Activated naive CD4-positive, alpha-beta T cell treated with anti-CD3 and anti-CD28 coated beads, Interleukin-2, amount 50 U/mL, for 72 hours (primary cell): ENCODE measurements at regions not wholly inside any gene's neighbourhood (a gene's known extent, or its start where the extent isn't known, plus 50 kb on each side); places are given as distances from the start of the nearest gene placed in this dataset.

ENCODE experiments used
- ATAC-seq, 2 donors: fragments of 150-1000 bp; cut with Tn5 transposase; 2 replicates each; pipeline ENCODE4 v1.10.0; 2021; ENCODE audit warnings: mild to moderate bottlenecking in 2 of 2, moderate library complexity in 2 of 2
- DNase-seq, 2 donors: peaks; one replicate each; pipeline ENCODE4 v3.0.0; 2021 to 2022; ENCODE audit warnings: low spot score in 2 of 2
- H3K27ac Mint-ChIP-seq, 2 donors: one replicate each; pipeline ENCODE4 v1.8.0; 2022; ENCODE audit warnings: mild to moderate bottlenecking in 2 of 2, mixed read lengths in 2 of 2
- H3K36me3 Mint-ChIP-seq, 2 donors: one replicate each; pipeline ENCODE4 v1.8.0; 2022; ENCODE audit warnings: mixed read lengths in 2 of 2
- H3K9me3 Mint-ChIP-seq, 2 donors: one replicate each; pipeline ENCODE4 v1.8.0; 2022; ENCODE audit warnings: mixed read lengths in 2 of 2

- H3K36me3 Mint-ChIP-seq, result no peaks in the 10 kb centered on the region
- DNase-seq, result no peak
- H3K9me3 Mint-ChIP-seq, result no peaks in the 10 kb centered on the region
- H3K27ac Mint-ChIP-seq, result no peak overlapping the region
- ATAC-seq, result no peak
Measured at GRCh38 chr2:120804459-120804858, 68.8 kb downstream of the GLI2 start.

- no peaks in the 10 kb centered on the region for H3K9me3 Mint-ChIP-seq
- DNase-seq (no peak), ATAC-seq (no peak)
- H3K27ac Mint-ChIP-seq, result no peak overlapping the region
- H3K36me3 Mint-ChIP-seq, result no peaks in the 10 kb centered on the region
Measured at GRCh38 chr2:120805011-120805410, 69.3 kb downstream of the GLI2 start.

- no peak for ATAC-seq
- no peak for DNase-seq
- Mint-ChIP-seq H3K27ac (no peak overlapping the region), H3K36me3 (no peaks in the 10 kb centered on the region), H3K9me3 (no peaks in the 10 kb centered on the region)
Measured at GRCh38 chr2:120805602-120806001, 69.9 kb downstream of the GLI2 start.

- no peak overlapping the region for H3K27ac Mint-ChIP-seq
- no peaks in the 10 kb centered on the region for H3K36me3 Mint-ChIP-seq
- no peak for DNase-seq
- no peak for ATAC-seq
- no peaks in the 10 kb centered on the region for H3K9me3 Mint-ChIP-seq
Measured at GRCh38 chr2:120807751-120808150, 72.1 kb downstream of the GLI2 start.

GRCh38 chr2:120809151-120809550 lies 73.5 kb downstream of the GLI2 start:
- ATAC-seq (no peak), DNase-seq (no peak)
- no peaks in the 10 kb centered on the region for H3K9me3 Mint-ChIP-seq
- no peak overlapping the region for H3K27ac Mint-ChIP-seq
- no peaks in the 10 kb centered on the region for H3K36me3 Mint-ChIP-seq

GRCh38 chr2:120809609-120810440 lies 74.2 kb downstream of the GLI2 start:
- Mint-ChIP-seq H3K9me3 (no peaks in the 10 kb centered on the region), H3K27ac (no peak overlapping the region), H3K36me3 (no peaks in the 10 kb centered on the region)
- DNase-seq (no peak), ATAC-seq (no peak)

GRCh38 chr2:120810639-120811038 lies 75.0 kb downstream of the GLI2 start:
- H3K27ac Mint-ChIP-seq, result no peak overlapping the region
- DNase-seq (no peak), ATAC-seq (no peak)
- no peaks in the 10 kb centered on the region for H3K9me3 Mint-ChIP-seq
- H3K36me3 Mint-ChIP-seq, result no peaks in the 10 kb centered on the region

GRCh38 chr2:120812866-120813265 lies 77.2 kb downstream of the GLI2 start:
- H3K36me3 Mint-ChIP-seq, result no peaks in the 10 kb centered on the region
- no peak for ATAC-seq
- no peaks in the 10 kb centered on the region for H3K9me3 Mint-ChIP-seq

GRCh38 chr2:120814352-120814751 lies 78.7 kb downstream of the GLI2 start:
- H3K27ac Mint-ChIP-seq, result no peak overlapping the region
- DNase-seq, result no peak
- H3K36me3 Mint-ChIP-seq, result no peaks in the 10 kb centered on the region
- H3K9me3 Mint-ChIP-seq, result no peaks in the 10 kb centered on the region
- no peak for ATAC-seq

More at GRCh38 chr2:120812866-120813265, 77.2 kb downstream of the GLI2 start:
- no peak overlapping the region for H3K27ac Mint-ChIP-seq
- no peak for DNase-seq

GRCh38 chr2:120815292-120815691 lies 79.6 kb downstream of the GLI2 start:
- H3K27ac Mint-ChIP-seq, result no peak overlapping the region
- DNase-seq (no peak), ATAC-seq (no peak)
- H3K36me3 Mint-ChIP-seq, result no peaks in the 10 kb centered on the region
- H3K9me3 Mint-ChIP-seq, result no peaks in the 10 kb centered on the region

GRCh38 chr2:120817136-120817955 lies 81.7 kb downstream of the GLI2 start:
- Mint-ChIP-seq H3K9me3 (no peaks in the 10 kb centered on the region), H3K27ac (no peak overlapping the region), H3K36me3 (no peaks in the 10 kb centered on the region)
- no peak for ATAC-seq
- no peak for DNase-seq

GRCh38 chr2:120817956-120818325 lies 82.3 kb downstream of the GLI2 start:
- Mint-ChIP-seq H3K9me3 (no peaks in the 10 kb centered on the region), H3K36me3 (no peaks in the 10 kb centered on the region), H3K27ac (no peak overlapping the region)
- no peak for ATAC-seq
- DNase-seq, result no peak

GRCh38 chr2:120818441-120818920 lies 82.8 kb downstream of the GLI2 start:
- Mint-ChIP-seq H3K27ac (no peak overlapping the region), H3K36me3 (no peaks in the 10 kb centered on the region), H3K9me3 (no peaks in the 10 kb centered on the region)
- no peak for DNase-seq
- ATAC-seq, result no peak

GRCh38 chr2:120819720-120820210 lies 84.1 kb downstream of the GLI2 start:
- Mint-ChIP-seq H3K9me3 (no peaks in the 10 kb centered on the region), H3K27ac (no peak overlapping the region), H3K36me3 (no peaks in the 10 kb centered on the region)
- ATAC-seq (no peak), DNase-seq (no peak)

- DNase-seq (no peak), ATAC-seq (no peak)
- H3K36me3 Mint-ChIP-seq, result no peaks in the 10 kb centered on the region
- no peak overlapping the region for H3K27ac Mint-ChIP-seq
- no peaks in the 10 kb centered on the region for H3K9me3 Mint-ChIP-seq
Measured at GRCh38 chr2:120820263-120820952, 84.7 kb downstream of the GLI2 start.

GRCh38 chr2:120820953-120821279 lies 85.2 kb downstream of the GLI2 start:
- H3K27ac Mint-ChIP-seq, result no peak overlapping the region
- DNase-seq, result no peak
- H3K36me3 Mint-ChIP-seq, result no peaks in the 10 kb centered on the region
- ATAC-seq, result no peak
- H3K9me3 Mint-ChIP-seq, result no peaks in the 10 kb centered on the region
